HL-60 (cell line): ENCODE measurements at regions not wholly inside any gene's neighbourhood (a gene's known extent, or its start where the extent isn't known, plus 50 kb on each side); places are given as distances from the start of the nearest gene placed in this dataset.

Source experiments
- DNase-seq, 2 experiments: peaks; one replicate each; pipeline ENCODE4 v3.0.0-alpha.2; 2010 to 2020; ENCODE audit warnings: low read depth in 1 of 2, low spot score in 1 of 2
- H3K27ac ChIP-seq: fragments of 250-450 bp; sonication (Bioruptor Pico); replicated peaks from 2 replicates; pipeline ENCODE4 v1.5.1; 2020; ENCODE audit warnings: mild to moderate bottlenecking, moderate library complexity
- H3K27me3 ChIP-seq: fragments of 250-450 bp; sonication (Bioruptor Pico); 2 replicates; pipeline ENCODE4 v1.5.1; 2021; ENCODE audit warnings: mild to moderate bottlenecking, moderate library complexity; ENCODE audit not compliant: insufficient read depth, poor library complexity, severe bottlenecking
- H3K4me3 ChIP-seq: replicated peaks from 2 replicates; pipeline ENCODE4 v1.5.1; 2011; ENCODE audit warnings: mild to moderate bottlenecking, control low read depth, low read length; ENCODE audit not compliant: insufficient read depth
- GABPA ChIP-seq: IDR thresholded peaks from 2 replicates; pipeline ENCODE4 v1.6.1; 2012; ENCODE audit warnings: low read depth
- POLR2AphosphoS5 ChIP-seq: IDR thresholded peaks from 2 replicates; pipeline ENCODE4 v1.6.1; 2012; ENCODE audit warnings: low read depth
- SPI1 ChIP-seq: IDR thresholded peaks from 2 replicates; pipeline ENCODE4 v1.6.1; 2012; ENCODE audit warnings: low read depth, mild to moderate bottlenecking, borderline replicate concordance
- TF ChIP-seq, protein P1 (sequence below): IDR thresholded peaks from one replicate; pipeline ENCODE4 v1.5.1; 2011; ENCODE audit warnings: low read length, control low read depth, inconsistent platforms; ENCODE audit not compliant: insufficient read depth
- TF ChIP-seq, protein P2 (sequence below): IDR thresholded peaks from 2 replicates; pipeline ENCODE4 v1.6.1; 2012; ENCODE audit warnings: low read depth; ENCODE audit not compliant: insufficient replicate concordance

DNA sequence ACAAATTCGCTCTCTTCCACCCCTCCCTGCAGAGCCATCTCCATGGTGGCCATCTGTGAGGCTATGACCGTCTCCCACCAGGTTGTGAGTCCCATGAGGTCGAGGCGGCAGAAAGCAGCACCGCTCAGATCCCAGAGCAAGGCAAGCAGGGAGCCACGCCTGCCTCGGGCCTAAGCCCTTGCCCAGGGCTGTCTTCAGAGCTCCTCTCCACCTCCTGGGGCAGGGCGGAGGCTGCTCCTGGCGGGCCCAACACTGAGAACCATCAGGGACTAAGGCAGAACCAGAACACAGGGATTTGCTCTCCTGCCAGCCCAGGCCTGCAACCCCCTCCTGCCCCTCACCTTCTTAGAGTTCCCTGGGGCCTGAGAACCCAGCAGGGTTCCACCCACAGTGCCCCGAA lies 80.9 kb upstream of the WNT11 start:
- Histone ChIP-seq H3K4me3 (no peak overlapping the region), H3K27ac (no peak overlapping the region), H3K27me3 (no peaks in the 10 kb centered on the region)
- TF ChIP-seq SPI1 (no peak), GABPA (no peak), POLR2AphosphoS5 (no peak)
- TF ChIP-seq, protein P1, sequence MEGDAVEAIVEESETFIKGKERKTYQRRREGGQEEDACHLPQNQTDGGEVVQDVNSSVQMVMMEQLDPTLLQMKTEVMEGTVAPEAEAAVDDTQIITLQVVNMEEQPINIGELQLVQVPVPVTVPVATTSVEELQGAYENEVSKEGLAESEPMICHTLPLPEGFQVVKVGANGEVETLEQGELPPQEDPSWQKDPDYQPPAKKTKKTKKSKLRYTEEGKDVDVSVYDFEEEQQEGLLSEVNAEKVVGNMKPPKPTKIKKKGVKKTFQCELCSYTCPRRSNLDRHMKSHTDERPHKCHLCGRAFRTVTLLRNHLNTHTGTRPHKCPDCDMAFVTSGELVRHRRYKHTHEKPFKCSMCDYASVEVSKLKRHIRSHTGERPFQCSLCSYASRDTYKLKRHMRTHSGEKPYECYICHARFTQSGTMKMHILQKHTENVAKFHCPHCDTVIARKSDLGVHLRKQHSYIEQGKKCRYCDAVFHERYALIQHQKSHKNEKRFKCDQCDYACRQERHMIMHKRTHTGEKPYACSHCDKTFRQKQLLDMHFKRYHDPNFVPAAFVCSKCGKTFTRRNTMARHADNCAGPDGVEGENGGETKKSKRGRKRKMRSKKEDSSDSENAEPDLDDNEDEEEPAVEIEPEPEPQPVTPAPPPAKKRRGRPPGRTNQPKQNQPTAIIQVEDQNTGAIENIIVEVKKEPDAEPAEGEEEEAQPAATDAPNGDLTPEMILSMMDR = no peak
- TF ChIP-seq, protein P2, sequence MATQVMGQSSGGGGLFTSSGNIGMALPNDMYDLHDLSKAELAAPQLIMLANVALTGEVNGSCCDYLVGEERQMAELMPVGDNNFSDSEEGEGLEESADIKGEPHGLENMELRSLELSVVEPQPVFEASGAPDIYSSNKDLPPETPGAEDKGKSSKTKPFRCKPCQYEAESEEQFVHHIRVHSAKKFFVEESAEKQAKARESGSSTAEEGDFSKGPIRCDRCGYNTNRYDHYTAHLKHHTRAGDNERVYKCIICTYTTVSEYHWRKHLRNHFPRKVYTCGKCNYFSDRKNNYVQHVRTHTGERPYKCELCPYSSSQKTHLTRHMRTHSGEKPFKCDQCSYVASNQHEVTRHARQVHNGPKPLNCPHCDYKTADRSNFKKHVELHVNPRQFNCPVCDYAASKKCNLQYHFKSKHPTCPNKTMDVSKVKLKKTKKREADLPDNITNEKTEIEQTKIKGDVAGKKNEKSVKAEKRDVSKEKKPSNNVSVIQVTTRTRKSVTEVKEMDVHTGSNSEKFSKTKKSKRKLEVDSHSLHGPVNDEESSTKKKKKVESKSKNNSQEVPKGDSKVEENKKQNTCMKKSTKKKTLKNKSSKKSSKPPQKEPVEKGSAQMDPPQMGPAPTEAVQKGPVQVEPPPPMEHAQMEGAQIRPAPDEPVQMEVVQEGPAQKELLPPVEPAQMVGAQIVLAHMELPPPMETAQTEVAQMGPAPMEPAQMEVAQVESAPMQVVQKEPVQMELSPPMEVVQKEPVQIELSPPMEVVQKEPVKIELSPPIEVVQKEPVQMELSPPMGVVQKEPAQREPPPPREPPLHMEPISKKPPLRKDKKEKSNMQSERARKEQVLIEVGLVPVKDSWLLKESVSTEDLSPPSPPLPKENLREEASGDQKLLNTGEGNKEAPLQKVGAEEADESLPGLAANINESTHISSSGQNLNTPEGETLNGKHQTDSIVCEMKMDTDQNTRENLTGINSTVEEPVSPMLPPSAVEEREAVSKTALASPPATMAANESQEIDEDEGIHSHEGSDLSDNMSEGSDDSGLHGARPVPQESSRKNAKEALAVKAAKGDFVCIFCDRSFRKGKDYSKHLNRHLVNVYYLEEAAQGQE = no peak
- DNase-seq = no peak

DNA sequence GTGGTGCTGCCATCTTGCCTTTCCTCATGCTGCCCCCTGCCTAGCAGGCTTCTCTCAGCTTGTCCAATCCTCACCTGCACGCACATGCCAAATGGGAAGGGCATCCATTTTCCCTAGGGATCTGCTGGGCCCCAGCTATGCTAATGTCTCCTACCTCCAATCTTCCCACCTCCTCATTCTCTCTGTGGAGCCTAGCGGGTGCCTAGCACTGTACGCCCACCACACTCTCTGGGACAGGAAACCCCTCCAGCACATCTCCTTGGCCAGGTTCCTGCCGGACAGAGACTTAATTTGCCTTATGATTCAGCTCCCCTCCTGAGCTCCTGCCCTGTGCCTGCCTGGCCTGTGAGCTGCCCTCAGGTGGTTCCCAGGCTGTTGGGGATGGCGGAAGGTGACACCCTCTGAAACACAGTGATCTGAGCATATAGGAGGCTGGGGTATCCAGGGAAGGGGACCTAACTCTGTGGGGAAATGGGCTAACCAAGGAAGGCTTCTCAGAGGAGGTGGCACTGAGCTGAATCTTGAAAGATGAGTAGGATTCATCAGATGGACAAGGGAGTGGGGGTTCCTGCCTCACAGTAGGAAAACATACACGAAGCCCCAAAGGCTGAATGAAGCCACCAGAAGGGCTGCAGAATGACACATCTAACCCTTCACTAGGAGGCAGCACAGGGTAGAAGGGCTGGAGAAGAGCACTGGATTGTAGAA lies 79.2 kb upstream of the WNT11 start:
- no peak overlapping the region for H3K27ac ChIP-seq
- H3K27me3 ChIP-seq = no peaks in the 10 kb centered on the region
- DNase-seq = no peak
- H3K4me3 ChIP-seq = no peak overlapping the region
- TF ChIP-seq SPI1 (no peak), GABPA (no peak), POLR2AphosphoS5 (no peak)
- TF ChIP-seq, protein P2 = no peak
- TF ChIP-seq, protein P1 = no peak

DNA sequence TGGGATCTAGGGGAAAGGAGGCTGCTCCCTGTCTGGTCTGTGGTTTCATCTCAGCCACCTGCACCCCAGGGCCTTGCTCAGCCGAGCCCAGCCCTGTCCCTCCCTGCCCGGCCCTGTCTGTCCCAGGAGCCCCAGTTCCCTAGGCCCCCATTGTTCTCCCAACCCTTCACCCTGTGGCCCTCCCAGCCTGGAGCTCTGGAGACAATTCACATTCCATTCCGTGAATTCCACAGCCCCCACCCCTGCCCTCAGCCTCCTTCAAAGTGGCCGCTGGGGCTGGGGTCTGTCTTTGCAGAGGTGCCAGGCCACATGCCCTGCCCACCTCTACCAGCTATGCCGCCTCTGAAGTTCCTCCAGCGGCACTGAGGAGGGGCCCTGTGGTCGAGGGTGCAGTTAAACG lies 77.9 kb upstream of the WNT11 start:
- H3K27me3 ChIP-seq = no peaks in the 10 kb centered on the region
- TF ChIP-seq, protein P2 = no peak
- TF ChIP-seq GABPA = no peak
- H3K27ac ChIP-seq = no peak overlapping the region
- no peak for DNase-seq
- H3K4me3 ChIP-seq = no peak overlapping the region
